ENCODE measurements at regions not wholly inside any gene's neighbourhood (a gene's known extent, or its start where the extent isn't known, plus 50 kb on each side); places are given as distances from the start of the nearest gene placed in this dataset.

DNA sequence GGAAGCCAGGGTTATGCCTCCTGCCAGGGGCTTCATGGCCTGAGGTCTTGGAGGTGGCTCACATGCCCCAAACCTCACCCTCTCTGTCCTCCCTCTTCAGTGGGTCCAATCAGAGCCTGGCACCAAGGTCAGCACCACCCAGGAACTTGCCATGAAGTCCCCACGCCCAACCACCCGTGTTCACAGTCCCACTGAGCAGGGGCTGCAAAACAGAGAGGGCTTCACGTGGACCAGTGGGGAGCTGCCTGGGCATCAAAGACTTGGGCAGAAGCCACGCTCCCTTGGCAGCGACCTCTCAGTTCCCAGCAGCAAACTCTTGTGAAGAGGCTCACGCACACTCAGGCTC is 425.8 kb upstream of the B3GAT1 start:
- Histone ChIP-seq H3K9ac (ENCODE audit: low read depth, low read length, poor library complexity, severe bottlenecking) (no peak overlapping the region), H3K79me2 (ENCODE audit: insufficient read depth, low read length) (no peaks in the 10 kb centered on the region), H3K27me3 (ENCODE audit: insufficient read depth, low read length, poor library complexity, severe bottlenecking) (no peaks in the 10 kb centered on the region), H3K9me2 (replicated peaks; ENCODE audit: low read depth, low read length) (no peaks in the 10 kb centered on the region), H3K4me2 (ENCODE audit: low read depth, low read length, poor library complexity, severe bottlenecking) (no peak overlapping the region), H3K9me3 (ENCODE audit: insufficient read depth, low read depth, low read length) (peaks cover 12% of the 10 kb centered on the region; the same call in 1 of the 2 replicates), H3K4me1 (ENCODE audit: insufficient read depth, low read length, poor library complexity, severe bottlenecking) (peaks cover 4% of the 10 kb centered on the region), H3F3A (ENCODE audit: low read depth) (no peaks in the 10 kb centered on the region), H3K4me3 (ENCODE audit: low read length, poor library complexity, severe bottlenecking) (no peak overlapping the region), H3K36me3 (ENCODE audit: insufficient read depth, low read length) (no peaks in the 10 kb centered on the region), H2AFZ (ENCODE audit: low read length) (no peak overlapping the region), H4K20me1 (ENCODE audit: insufficient read depth, low read length, poor library complexity, severe bottlenecking) (no peaks in the 10 kb centered on the region)
- no peak for TF ChIP-seq EZH2phosphoT487 (IDR thresholded peaks at IDR 0.05; ENCODE audit: borderline replicate concordance)
- TF ChIP-seq, protein P1, sequence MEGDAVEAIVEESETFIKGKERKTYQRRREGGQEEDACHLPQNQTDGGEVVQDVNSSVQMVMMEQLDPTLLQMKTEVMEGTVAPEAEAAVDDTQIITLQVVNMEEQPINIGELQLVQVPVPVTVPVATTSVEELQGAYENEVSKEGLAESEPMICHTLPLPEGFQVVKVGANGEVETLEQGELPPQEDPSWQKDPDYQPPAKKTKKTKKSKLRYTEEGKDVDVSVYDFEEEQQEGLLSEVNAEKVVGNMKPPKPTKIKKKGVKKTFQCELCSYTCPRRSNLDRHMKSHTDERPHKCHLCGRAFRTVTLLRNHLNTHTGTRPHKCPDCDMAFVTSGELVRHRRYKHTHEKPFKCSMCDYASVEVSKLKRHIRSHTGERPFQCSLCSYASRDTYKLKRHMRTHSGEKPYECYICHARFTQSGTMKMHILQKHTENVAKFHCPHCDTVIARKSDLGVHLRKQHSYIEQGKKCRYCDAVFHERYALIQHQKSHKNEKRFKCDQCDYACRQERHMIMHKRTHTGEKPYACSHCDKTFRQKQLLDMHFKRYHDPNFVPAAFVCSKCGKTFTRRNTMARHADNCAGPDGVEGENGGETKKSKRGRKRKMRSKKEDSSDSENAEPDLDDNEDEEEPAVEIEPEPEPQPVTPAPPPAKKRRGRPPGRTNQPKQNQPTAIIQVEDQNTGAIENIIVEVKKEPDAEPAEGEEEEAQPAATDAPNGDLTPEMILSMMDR (conservative IDR thresholded peaks at IDR 0.05; ENCODE audit: low read length), result no peak

DNA sequence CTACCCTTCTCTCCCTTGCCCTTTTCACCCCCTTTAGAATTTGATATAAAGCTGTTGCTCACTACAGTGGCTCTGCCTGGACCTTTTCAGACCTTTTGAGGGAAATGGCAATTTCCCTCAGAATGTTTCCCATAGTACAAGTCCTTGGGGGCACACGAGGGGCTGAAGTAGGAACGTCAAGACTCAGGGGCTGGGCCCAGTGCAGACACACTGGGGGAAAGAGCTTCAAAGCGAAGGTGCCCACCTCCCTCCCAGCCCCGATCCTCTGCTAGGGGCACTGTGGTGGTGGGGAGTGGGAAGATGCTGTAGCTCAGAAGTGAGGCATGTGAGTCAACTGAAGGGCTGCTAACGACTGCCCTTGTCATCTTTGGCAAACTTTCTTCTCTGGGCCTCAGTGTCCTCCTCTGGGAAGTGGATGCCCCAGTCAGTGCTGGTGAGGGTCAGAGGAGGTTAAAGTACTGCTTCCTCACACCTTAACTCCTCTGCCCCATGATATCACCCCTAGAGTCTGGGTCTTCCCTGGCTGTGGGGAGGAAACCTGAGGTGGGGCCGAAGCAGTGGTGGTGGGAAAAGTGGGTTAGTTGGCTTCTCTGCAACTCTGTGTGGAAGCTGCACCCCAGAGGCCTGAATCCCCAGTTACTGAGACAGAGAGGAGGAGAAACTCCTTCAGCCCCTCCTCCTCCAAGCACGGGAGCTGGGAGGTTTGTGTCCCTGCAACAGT is 425.3 kb upstream of the B3GAT1 start:
- no peak for TF ChIP-seq EZH2phosphoT487 (IDR thresholded peaks at IDR 0.05; ENCODE audit: borderline replicate concordance)
- TF ChIP-seq, protein P1 (conservative IDR thresholded peaks at IDR 0.05; ENCODE audit: low read length), result no peak
- H2AFZ ChIP-seq (ENCODE audit: low read length), result no peak overlapping the region
- no peaks in the 10 kb centered on the region for H3K27me3 ChIP-seq (ENCODE audit: insufficient read depth, low read length, poor library complexity, severe bottlenecking)
- H3F3A ChIP-seq (ENCODE audit: low read depth), result no peaks in the 10 kb centered on the region
- H3K9me2 ChIP-seq (replicated peaks; ENCODE audit: low read depth, low read length), result no peaks in the 10 kb centered on the region
- H3K36me3 ChIP-seq (ENCODE audit: insufficient read depth, low read length), result no peaks in the 10 kb centered on the region
- no peaks in the 10 kb centered on the region for H3K79me2 ChIP-seq (ENCODE audit: insufficient read depth, low read length)
- peaks cover 4% of the 10 kb centered on the region for H3K4me1 ChIP-seq (ENCODE audit: insufficient read depth, low read length, poor library complexity, severe bottlenecking)
- H3K4me2 ChIP-seq (ENCODE audit: low read depth, low read length, poor library complexity, severe bottlenecking), result no peak overlapping the region
- H3K9me3 ChIP-seq (ENCODE audit: insufficient read depth, low read depth, low read length), result peaks cover 6% of the 10 kb centered on the region; the same call in 1 of the 2 replicates
- no peaks in the 10 kb centered on the region for H4K20me1 ChIP-seq (ENCODE audit: insufficient read depth, low read length, poor library complexity, severe bottlenecking)
- no peak overlapping the region for H3K4me3 ChIP-seq (ENCODE audit: low read length, poor library complexity, severe bottlenecking)
- H3K9ac ChIP-seq (ENCODE audit: low read depth, low read length, poor library complexity, severe bottlenecking), result no peak overlapping the region

DNA sequence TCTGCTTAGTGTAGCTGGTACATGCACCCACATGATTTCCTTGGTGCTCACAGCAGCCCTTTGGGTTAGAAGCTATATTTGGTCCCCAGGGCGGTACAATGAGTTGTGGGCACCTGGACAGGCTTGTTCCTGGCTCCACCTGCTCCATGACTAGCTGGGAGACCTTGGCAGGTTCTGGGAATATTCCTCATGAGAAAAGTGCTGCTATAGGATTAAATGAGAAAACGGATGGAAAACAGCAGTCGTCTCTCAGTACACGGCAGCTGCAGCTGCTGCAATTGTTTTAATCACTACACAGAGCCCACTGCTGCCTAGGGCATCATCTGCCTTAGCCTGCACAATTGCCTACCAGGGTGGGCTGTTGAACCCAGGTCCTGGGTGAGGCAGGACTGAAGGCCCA is 424.5 kb upstream of the B3GAT1 start:
- H3K9ac ChIP-seq (ENCODE audit: low read depth, low read length, poor library complexity, severe bottlenecking), result no peak overlapping the region
- H2AFZ ChIP-seq (ENCODE audit: low read length), result no peak overlapping the region
- no peaks in the 10 kb centered on the region for H3K27me3 ChIP-seq (ENCODE audit: insufficient read depth, low read length, poor library complexity, severe bottlenecking)
- H3F3A ChIP-seq (ENCODE audit: low read depth), result no peaks in the 10 kb centered on the region
- H3K9me2 ChIP-seq (replicated peaks; ENCODE audit: low read depth, low read length), result no peaks in the 10 kb centered on the region
- no peaks in the 10 kb centered on the region for H3K79me2 ChIP-seq (ENCODE audit: insufficient read depth, low read length)
- no peaks in the 10 kb centered on the region for H4K20me1 ChIP-seq (ENCODE audit: insufficient read depth, low read length, poor library complexity, severe bottlenecking)
- H3K4me3 ChIP-seq (ENCODE audit: low read length, poor library complexity, severe bottlenecking), result no peak overlapping the region
- H3K36me3 ChIP-seq (ENCODE audit: insufficient read depth, low read length), result no peaks in the 10 kb centered on the region
- H3K9me3 ChIP-seq (ENCODE audit: insufficient read depth, low read depth, low read length), result no peaks in the 10 kb centered on the region; the same call in 1 of the 2 replicates
- peaks cover 4% of the 10 kb centered on the region for H3K4me1 ChIP-seq (ENCODE audit: insufficient read depth, low read length, poor library complexity, severe bottlenecking)
- TF ChIP-seq EZH2phosphoT487 (IDR thresholded peaks at IDR 0.05; ENCODE audit: borderline replicate concordance), result no peak
- TF ChIP-seq, protein P1 (conservative IDR thresholded peaks at IDR 0.05; ENCODE audit: low read length), result no peak
- H3K4me2 ChIP-seq (ENCODE audit: low read depth, low read length, poor library complexity, severe bottlenecking), result no peak overlapping the region

All from Loucy (cell line).